CD1c-positive myeloid dendritic cell (primary cell): ENCODE measurements at regions not wholly inside any gene's neighbourhood (a gene's known extent, or its start where the extent isn't known, plus 50 kb on each side); places are given as distances from the start of the nearest gene placed in this dataset.

Experiments used
- DNase-seq: peaks from one replicate; pipeline ENCODE4 v3.0.0-alpha.2; 2016; ENCODE audit errors: extremely low spot score

- no peak for DNase-seq
These were observed 168.8 kb upstream of the SPATS2L start for GRCh38 chr2:200137691-200138090.

- no peak for DNase-seq
These were observed 167.9 kb upstream of the SPATS2L start for GRCh38 chr2:200138391-200139124.

GRCh38 chr2:200144571-200144970, 161.9 kb upstream of the SPATS2L start:
- DNase-seq: no peak

- DNase-seq: no peak
These were observed 160.0 kb upstream of the SPATS2L start for GRCh38 chr2:200146501-200146900.

- no peak for DNase-seq
These were observed 159.1 kb upstream of the SPATS2L start for GRCh38 chr2:200147371-200147770.

- no peak for DNase-seq
These were observed 158.1 kb upstream of the SPATS2L start for GRCh38 chr2:200148366-200148765.

GRCh38 chr2:200150411-200151086, 155.9 kb upstream of the SPATS2L start:
- no peak for DNase-seq

- no peak for DNase-seq
These were observed 150.8 kb upstream of the SPATS2L start for GRCh38 chr2:200155652-200156051.

GRCh38 chr2:200156166-200156835, 150.2 kb upstream of the SPATS2L start:
- no peak for DNase-seq

GRCh38 chr2:200158647-200159356, 147.7 kb upstream of the SPATS2L start:
- no peak for DNase-seq

- DNase-seq: no peak
These were observed 147.2 kb upstream of the SPATS2L start for GRCh38 chr2:200159357-200159707.

GRCh38 chr2:200159829-200160781, 146.4 kb upstream of the SPATS2L start:
- no peak for DNase-seq

- no peak for DNase-seq
These were observed 145.0 kb upstream of the SPATS2L start for GRCh38 chr2:200161458-200161857.

GRCh38 chr2:200165687-200166086, 140.8 kb upstream of the SPATS2L start:
- DNase-seq: no peak

GRCh38 chr2:200168641-200169555, 137.6 kb upstream of the SPATS2L start:
- no peak for DNase-seq

- no peak for DNase-seq
These were observed 136.3 kb upstream of the SPATS2L start for GRCh38 chr2:200170221-200170620.

GRCh38 chr2:200171731-200172482, 134.6 kb upstream of the SPATS2L start:
- no peak for DNase-seq

- DNase-seq: no peak
These were observed 134.0 kb upstream of the SPATS2L start for GRCh38 chr2:200172521-200172920.

GRCh38 chr2:200172944-200173581, 133.4 kb upstream of the SPATS2L start:
- DNase-seq: no peak
